Ammon's horn (tissue), 1 donor: ENCODE measurements at regions not wholly inside any gene's neighbourhood (a gene's known extent, or its start where the extent isn't known, plus 50 kb on each side); places are given as distances from the start of the nearest gene placed in this dataset.
"Not testable (repeated sequence)": the region's sequence is repeated elsewhere in the genome, so short reads cannot be mapped to it uniquely, and the experiment has no call there.

Experiments
- DNase-seq: peaks from one replicate; pipeline ENCODE4 v3.0.0-alpha.2; 2016; ENCODE audit warnings: low spot score

DNA sequence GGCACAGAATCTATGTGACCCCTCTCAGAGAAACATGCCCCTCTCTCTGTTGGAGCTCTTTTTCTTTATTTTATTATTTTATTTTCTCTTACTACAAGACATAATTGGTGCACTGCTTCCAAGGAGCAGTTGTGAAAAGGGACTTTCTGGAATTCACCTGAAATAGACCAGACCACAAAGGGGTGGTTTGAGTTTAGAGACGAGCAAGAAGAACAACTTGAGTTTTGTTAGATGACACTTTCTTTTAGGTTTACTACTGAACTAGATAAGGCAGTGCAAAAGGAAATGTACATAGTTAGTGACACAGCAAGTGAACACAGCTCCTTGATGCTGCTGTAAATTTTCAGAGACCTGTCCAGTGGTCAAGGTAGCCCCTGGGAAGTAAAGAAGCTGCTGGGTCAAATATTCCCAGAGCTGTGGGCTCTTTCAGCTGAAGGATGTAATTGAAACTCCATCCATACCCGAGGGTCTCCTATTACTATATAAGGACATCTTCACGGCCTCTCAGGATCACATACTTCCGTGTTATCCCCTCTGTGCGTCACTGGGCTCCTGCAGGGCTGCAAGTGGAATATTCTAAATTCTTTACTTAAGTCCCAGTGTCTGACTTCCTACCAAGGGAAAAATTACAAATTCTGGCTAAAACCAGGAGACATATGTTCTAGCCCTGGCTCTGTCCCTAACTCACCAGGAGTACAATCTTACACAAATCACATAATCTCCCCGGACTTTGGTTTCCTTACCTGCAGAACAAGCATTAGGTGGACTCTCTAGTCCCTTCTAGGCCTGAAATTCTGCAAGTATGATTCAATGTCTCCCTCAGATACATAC lies 69.1 kb upstream of the ADTRP start:
- DNase-seq, result no peak

DNA sequence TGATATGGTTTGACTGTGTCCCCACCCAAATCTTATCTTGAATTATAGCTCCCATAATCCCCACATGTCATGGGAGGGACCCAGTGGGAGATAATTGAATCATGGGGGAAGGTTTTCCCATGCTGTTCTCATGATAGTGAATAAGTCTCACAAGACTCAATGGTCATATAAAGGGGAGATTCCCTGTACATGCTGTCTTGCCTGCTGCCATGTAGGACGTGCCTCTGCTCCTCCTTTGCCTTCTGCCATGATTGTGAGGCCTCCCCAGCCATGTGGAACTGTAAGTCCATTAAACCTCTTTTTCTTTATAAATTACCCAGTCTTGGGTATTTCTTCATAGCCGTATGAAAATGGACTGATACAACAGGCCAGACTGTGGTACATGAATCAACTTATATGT lies 68.5 kb upstream of the ADTRP start:
- DNase-seq, result not testable (repeated sequence)

DNA sequence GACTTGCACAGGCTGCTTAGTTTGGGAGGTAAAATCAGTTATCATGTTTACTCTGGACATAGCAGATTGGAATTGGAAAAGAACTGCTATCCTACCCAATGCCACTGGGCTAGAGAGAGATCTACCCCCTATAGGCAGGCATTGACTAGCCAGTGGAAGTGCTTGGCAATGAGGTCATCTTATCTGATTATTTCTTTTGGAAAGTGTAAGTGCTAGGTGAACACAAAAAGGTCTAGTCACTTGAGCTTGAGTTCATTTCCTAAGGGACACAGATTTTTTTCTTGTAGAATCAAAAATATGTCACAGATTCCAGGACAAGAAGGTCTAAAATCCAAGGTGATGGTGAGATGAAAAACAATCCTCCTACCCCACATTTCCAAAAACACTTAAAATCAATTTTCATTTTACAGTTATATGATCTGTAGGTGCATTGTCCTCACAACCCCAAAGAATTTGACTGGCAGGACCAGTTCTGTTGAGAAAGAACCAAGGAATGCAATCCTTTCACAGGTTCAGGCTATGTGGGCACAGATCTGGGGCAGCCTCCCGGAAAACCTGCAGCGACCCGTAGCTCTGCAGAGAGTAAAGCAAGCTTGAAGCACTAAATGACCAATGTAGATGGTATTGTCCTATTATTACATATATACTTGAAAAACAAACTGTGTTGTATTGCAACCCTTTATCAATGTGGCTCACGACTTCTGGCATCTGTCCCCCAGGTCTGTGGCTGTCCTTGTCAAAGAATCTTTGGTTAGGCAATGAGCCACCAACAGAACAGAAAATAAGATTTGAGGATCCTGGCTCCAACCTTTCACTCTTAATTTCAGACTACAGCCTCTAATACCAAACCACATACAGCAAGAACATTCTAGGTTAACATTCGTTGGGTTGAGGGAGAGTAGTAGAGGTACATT lies 67.3 kb upstream of the ADTRP start:
- DNase-seq, result no peak

DNA sequence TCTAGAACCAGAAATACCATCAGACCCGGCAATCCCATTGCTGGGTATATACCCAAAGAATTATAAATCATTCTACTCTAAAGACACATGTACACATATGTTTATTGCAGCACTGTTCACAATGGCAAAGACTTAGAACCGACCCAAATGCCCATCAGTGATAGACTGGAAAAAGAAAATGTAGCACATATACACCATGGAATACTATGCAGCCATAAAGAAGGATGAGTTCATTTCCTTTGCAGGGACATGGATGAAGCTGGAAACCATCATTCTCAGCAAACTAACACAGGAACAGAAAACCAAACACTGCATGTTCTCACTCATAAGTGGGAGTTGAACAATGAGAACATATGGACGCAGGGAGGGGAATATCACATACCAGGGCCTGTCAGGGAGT lies 64.2 kb upstream of the ADTRP start:
- not testable (repeated sequence) for DNase-seq

- no peak for DNase-seq
These were observed 56.5 kb upstream of the ADTRP start for GRCh38 chr6:11835065-11835464.

DNA sequence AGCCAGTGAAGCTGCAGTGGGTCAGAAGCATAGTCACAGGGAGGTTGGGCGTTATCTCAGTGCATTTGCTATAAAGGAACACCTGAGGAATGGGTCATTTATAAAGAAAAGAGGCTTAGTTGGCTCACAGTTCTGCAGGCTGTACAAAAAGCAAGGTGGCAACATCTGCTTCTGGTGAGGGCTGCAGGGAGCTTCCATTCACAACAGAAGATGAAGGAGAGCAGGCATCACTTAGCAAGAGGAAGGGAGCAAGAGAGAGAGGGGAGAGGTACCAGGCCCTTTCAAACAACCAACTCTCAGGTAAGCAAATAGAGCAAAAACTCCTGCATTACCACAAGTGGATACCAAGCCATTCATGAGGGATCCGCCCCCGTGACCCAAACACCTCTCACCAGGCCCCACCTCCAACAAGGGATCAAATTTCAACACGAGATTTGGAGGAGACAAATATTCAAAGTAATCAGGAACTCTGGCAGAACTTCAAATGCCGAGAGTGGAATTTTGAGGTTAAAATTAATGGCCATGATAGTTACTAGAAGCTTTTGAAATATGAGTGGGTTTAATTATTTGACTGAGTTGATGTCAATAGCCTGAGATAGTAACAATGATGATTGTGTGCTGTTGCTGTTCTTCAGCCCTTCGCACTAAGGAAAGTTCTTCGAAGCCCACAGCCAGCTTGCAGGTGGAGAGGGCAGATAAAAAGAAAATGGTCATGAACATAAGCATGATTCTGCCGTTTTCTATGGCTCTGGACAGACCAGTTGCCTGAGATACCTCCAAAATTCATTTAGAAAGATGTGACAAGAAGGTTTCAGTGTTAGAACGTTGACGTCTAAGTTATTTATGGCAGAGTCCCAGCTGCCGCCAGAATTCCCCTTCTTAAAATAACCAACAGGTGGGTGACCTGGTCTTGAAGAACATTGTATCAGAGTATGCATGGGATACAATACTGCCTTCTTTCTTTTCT lies 55.3 kb upstream of the ADTRP start:
- no peak for DNase-seq

DNA sequence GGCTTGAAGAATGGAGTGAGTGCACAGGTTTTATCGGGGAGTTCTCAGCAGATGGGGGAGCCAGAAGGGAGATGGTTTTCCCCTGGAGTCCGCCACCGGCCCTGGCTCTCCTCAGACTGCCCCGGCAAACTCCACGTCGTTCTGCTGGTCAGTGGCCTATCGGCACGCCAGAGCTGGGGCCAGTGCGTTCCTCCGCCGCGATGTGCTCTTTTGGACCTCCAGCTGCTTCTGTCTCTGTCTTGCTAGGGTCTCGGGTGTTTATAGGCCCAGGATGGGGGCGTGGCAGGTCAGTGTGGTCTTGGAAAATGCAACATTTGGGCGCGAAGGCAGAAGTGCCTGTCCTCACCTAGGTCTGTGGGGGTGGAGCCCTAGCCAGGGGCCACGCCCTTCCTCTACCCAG lies 53.0 kb upstream of the ADTRP start:
- no peak for DNase-seq

GRCh38 chr6:11830520-11830919 lies 51.9 kb upstream of the ADTRP start:
- DNase-seq, result no peak

- DNase-seq, result no peak
These were observed 51.5 kb upstream of the ADTRP start for GRCh38 chr6:11830105-11830504.

- DNase-seq, result no peak
These were observed 49.8 kb upstream of the ADTRP start for GRCh38 chr6:11828262-11828870.
